Sigmoid colon (tissue), 6 donors: ENCODE measurements at regions not wholly inside any gene's neighbourhood (a gene's known extent, or its start where the extent isn't known, plus 50 kb on each side); places are given as distances from the start of the nearest gene placed in this dataset.

Source experiments
- DNase-seq: peaks from one replicate; pipeline ENCODE4 v3.0.0-alpha.2; 2019
- H3K27ac ChIP-seq, 4 donors: fragments of 200-600 bp; sonication (generic); one replicate each; pipeline ENCODE4 v1.5.1; 2016 to 2019; ENCODE audit warnings: mild to moderate bottlenecking in 1 of 4
- H3K27me3 ChIP-seq, 3 donors: fragments of 200-600 bp; sonication (generic); one replicate each; pipeline ENCODE4 v1.5.1; 2019; ENCODE audit warnings: mild to moderate bottlenecking in 1 of 3
- H3K36me3 ChIP-seq, 4 donors: fragments of 200-600 bp; sonication (generic); one replicate each; pipeline ENCODE4 v1.5.1; 2016 to 2019
- H3K4me1 ChIP-seq, 4 donors: fragments of 200-600 bp; sonication (generic); one replicate each; pipeline ENCODE4 v1.5.1; 2017 to 2019
- H3K4me3 ChIP-seq, 4 donors: fragments of 200-600 bp; sonication (generic); one replicate each; pipeline ENCODE4 v1.5.1; 2017 to 2019; ENCODE audit warnings: mild to moderate bottlenecking in 2 of 4, moderate library complexity in 1 of 4
- H3K9me3 ChIP-seq, 4 donors: fragments of 200-600 bp in 3 of 4; sonication (generic) in 3 of 4; one replicate each; pipeline versions ENCODE4 v1.5.1 to v1.6.1; 2013 to 2019
- CTCF ChIP-seq, 4 experiments: fragments of 450-650 bp in 3 of 4; fragments of 200-600 bp in 1 of 4; IDR thresholded peaks; one replicate each; pipeline ENCODE4 v1.5.1; 2016 to 2019; ENCODE audit warnings: antibody characterized with exemption in 4 of 4, mild to moderate bottlenecking in 3 of 4, moderate library complexity in 2 of 4
- EP300 ChIP-seq, 4 donors: sonication (generic); formaldehyde crosslinking; IDR thresholded peaks; one replicate each; pipeline ENCODE4 v1.6.1; 2017; ENCODE audit warnings: antibody characterized with exemption in 4 of 4
- POLR2A ChIP-seq, 2 donors: fragments of 450-650 bp; IDR thresholded peaks; one replicate each; pipeline ENCODE4 v1.6.1; 2016; ENCODE audit warnings: antibody characterized with exemption in 2 of 2, mild to moderate bottlenecking in 2 of 2, moderate library complexity in 2 of 2
- POLR2AphosphoS5 ChIP-seq, 4 donors: sonication (generic); formaldehyde crosslinking; IDR thresholded peaks; one replicate each; pipeline ENCODE4 v1.6.1; 2017; ENCODE audit warnings: antibody characterized with exemption in 4 of 4
- WGBS, 2 donors: extraction: QIAGEN DNeasy Blood & Tissue Kit; methylation state at CpG; one replicate each; pipeline ENCODE4 v1.1.7; 2013; 5-methylcytosine and 5-hydroxymethylcytosine counted together
- intact Hi-C: fragments of 100-400 bp; cut with DNase I; formaldehyde crosslinking; loops from one replicate; pipeline ENCODE4 v1.15.1; 2023
- donor health status: healthy with polysubstance abuse.
- donor health status: healthy.

DNA sequence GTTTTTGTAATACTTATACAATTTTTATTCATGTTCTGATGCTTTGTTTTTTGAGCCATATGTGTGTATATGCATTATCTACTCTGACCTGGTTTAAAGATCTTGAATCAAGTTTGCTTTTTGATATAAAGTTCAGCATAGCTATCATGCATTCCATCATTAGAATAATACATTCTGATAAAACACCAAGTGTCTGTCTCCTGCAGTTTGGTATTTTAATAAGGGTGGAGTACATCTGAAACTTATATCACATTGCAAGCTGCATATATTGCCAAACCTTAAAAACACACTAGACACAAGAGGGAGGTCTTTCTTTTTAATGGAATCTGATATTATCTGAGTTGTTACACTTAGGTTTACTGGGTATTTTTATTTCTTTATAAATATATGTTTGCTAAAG is 102.8 kb upstream of the ADAMTSL1 start:
- Histone ChIP-seq H3K4me1 (peaks cover 0 to 26% (median 5%) of the 10 kb centered on the region in 4 donors), H3K27ac (peak overlapping the region in 3 of 4 donors; percentile 75 to 82 (median 79)), H3K27me3 (no peaks in the 10 kb centered on the region), H3K36me3 (no peaks in the 10 kb centered on the region), H3K9me3 (no peaks in the 10 kb centered on the region), H3K4me3 (no peak overlapping the region)
- DNase-seq, result no peak
- intact Hi-C loops, result no loop called here
- TF ChIP-seq EP300 (IDR thresholded peaks at IDR 0.05) (no peak), POLR2A (IDR thresholded peaks at IDR 0.05) (no peak), CTCF (IDR thresholded peaks at IDR 0.05) (no peak), POLR2AphosphoS5 (IDR thresholded peaks at IDR 0.05) (no peak)

DNA sequence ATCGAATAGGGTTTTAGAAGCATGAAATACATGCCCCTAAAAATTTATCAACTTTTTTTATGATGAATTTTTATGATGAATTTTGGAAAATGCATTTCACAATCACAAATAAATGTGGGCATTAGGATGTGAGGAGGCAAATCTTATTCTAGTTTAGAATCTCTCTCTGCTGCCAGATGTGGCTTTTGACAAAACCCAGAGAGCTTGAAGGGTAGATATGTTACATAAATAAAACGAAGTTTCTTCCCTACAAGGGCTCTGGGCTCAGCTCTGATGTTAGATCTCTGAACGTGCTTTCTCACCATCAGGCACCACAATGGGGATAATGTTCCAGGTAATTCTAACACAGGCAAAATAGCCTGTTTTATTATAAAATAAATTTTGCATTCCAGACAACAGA is 102.3 kb upstream of the ADAMTSL1 start:
- Histone ChIP-seq H3K27me3 (no peaks in the 10 kb centered on the region), H3K9me3 (no peaks in the 10 kb centered on the region), H3K36me3 (no peaks in the 10 kb centered on the region), H3K4me3 (no peak overlapping the region), H3K4me1 (peaks cover 0 to 26% (median 5%) of the 10 kb centered on the region in 4 donors), H3K27ac (peak overlapping the region; percentile 45 to 82 (median 77))
- no peak for TF ChIP-seq POLR2A (IDR thresholded peaks at IDR 0.05)
- peak; percentile 79 to 90 (median 85) for TF ChIP-seq POLR2AphosphoS5 (IDR thresholded peaks at IDR 0.05)
- TF ChIP-seq EP300 (IDR thresholded peaks at IDR 0.05), result peak; percentile 54 to 85 (median 80)
- no peak for TF ChIP-seq CTCF (IDR thresholded peaks at IDR 0.05)
- peak; percentile 80 for DNase-seq
- WGBS, 2 donors, result 61 to 68% methylated on average over 3 of the region's 3 CpGs
- intact Hi-C loops, result no loop called here

- TF ChIP-seq POLR2A (IDR thresholded peaks at IDR 0.05) (no peak), CTCF (IDR thresholded peaks at IDR 0.05) (no peak), EP300 (IDR thresholded peaks at IDR 0.05) (no peak), POLR2AphosphoS5 (IDR thresholded peaks at IDR 0.05) (no peak)
Observed at GRCh38 chr9:18379073-18379811, 94.7 kb upstream of the ADAMTSL1 start.

DNA sequence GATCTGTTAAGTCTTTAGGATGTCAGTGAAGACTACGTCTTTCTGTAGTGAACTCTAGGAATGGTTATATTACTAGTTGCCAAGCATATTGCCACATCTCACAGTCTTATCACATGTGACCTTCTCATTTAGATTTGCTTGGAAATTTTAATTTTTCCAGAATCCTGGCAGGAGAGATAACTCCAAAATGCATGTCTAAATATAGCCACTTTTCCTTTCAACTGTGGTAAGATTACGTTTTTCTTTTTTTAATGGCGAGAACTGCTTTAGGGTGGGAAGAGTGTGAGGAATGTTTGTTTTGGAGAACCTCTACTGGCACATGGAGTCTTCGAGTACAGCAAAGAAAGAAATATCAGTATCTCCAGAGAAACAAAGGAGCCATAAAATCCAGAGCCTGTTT is 91.7 kb upstream of the ADAMTSL1 start:
- Histone ChIP-seq H3K9me3 (no peaks in the 10 kb centered on the region), H3K27me3 (no peaks in the 10 kb centered on the region), H3K36me3 (no peaks in the 10 kb centered on the region), H3K27ac (no peak overlapping the region), H3K4me3 (no peak overlapping the region), H3K4me1 (peaks cover 0 to 14% (median 8%) of the 10 kb centered on the region in 4 donors)
- 76 to 87% methylated on average over 4 of the region's 4 CpGs for WGBS, 2 donors
- DNase-seq, result no peak
- no peak for TF ChIP-seq POLR2A (IDR thresholded peaks at IDR 0.05)
- no peak for TF ChIP-seq POLR2AphosphoS5 (IDR thresholded peaks at IDR 0.05)
- TF ChIP-seq CTCF (IDR thresholded peaks at IDR 0.05), result no peak
- TF ChIP-seq EP300 (IDR thresholded peaks at IDR 0.05), result no peak
- intact Hi-C loops, result no loop called here

More at GRCh38 chr9:18379073-18379811, 94.7 kb upstream of the ADAMTSL1 start:
- Histone ChIP-seq H3K27ac (no peak overlapping the region), H3K36me3 (no peaks in the 10 kb centered on the region), H3K9me3 (no peaks in the 10 kb centered on the region), H3K4me3 (no peak overlapping the region), H3K27me3 (no peaks in the 10 kb centered on the region), H3K4me1 (no peaks in the 10 kb centered on the region)
- intact Hi-C loops, result no loop called here
- 71 to 88% methylated on average over 5 of the region's 5 CpGs for WGBS, 2 donors
- DNase-seq, result no peak
